Activated CD8-positive, alpha-beta memory T cell treated with anti-CD3 and anti-CD28 coated beads for 24 hours (primary cell): ENCODE measurements at regions not wholly inside any gene's neighbourhood (a gene's known extent, or its start where the extent isn't known, plus 50 kb on each side); places are given as distances from the start of the nearest gene placed in this dataset.
"Not testable (repeated sequence)": the region's sequence is repeated elsewhere in the genome, so short reads cannot be mapped to it uniquely, and the experiment has no call there.

Source experiments
- DNase-seq: peaks from one replicate; pipeline ENCODE4 v3.0.0-alpha.2; 2020

DNA sequence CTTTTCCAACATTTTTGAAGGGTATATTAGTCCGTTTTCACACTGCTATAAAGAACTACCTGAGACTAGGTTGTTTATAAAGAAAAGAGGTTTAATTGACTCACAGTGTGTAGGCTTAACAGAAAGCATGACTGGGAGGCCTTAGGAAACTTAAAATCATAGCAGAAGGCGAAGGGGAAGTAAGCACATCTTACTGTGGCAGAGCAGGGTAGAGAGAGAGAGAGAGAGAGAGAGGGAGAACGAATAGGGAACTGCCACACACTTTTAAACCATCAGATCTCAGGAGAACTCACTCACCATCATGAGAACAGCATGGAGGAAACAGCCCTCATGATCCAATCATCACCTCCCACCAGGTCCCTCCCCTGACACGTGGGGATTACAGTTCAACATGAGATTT, 420.3 kb downstream of the SOCS6 start:
- DNase-seq: no peak

DNA sequence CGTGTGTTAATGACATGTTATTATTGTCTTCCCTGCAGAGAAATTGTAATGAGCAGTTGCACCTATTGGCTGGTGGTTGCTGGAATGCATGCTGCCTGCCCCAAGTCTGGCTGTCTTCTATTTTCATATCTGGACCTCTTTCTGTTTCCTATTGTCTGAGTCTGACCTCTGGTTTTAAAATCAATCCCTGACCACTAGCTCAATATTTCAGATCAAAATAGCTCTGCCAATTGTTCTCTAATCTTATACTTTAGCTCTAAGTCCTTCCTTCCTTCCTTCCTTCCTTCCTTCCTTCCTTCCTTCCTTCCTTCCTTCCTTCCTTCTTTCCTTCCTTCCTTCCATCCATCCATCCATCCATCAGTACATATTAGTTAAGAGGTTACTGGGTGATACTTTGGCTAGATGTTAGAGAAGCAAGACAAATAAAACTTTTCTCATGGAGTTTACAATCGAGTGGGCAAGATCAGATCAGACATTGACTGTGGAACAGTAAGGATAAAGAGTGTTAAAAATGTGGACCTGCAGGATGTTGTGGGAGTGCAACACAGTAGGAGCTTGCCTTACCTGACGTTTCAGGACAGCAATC, 417.1 kb downstream of the SOCS6 start:
- DNase-seq: no peak

- no peak for DNase-seq
Observed at GRCh38 chr18:70700496-70700895, 411.7 kb downstream of the SOCS6 start.

DNA sequence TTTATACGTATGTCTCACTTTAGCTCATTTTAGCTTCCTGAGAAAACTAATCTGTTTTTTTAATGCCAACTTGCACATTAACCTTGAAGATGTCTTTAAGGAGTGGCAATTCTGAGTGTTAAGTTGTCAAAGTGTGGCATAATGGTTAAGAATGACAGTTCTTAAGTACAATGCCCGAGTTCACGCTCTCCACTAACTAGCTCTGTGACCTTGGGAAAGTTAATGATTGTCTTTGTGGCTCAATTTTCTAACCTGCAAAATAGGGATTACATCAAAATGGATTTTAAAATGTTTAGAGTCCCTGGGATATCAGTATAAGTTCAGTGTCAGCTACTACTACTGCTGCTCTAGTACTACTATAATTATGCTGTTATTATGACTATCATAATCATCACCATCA, 409.7 kb downstream of the SOCS6 start:
- DNase-seq: no peak

DNA sequence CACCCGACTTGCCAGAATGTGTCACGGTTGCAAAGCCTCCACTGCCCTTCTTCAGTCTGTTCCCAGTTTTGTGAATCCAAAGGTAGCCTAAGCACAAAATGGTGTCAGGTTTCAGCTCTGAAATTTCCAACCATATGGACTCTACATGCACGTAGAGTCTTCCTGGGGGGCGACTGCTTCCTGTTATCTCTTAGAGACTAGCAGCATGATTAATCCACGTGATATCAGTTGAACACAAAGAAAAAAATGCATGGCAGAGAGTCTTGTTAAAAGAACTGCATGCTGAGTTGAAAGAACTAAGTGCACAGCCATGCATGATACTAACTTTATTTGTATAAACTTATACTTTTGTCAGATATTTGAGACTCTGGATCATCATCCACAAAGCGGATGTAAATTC, 404.4 kb downstream of the SOCS6 start:
- no peak for DNase-seq

- DNase-seq: not testable (repeated sequence)
Observed at GRCh38 chr18:70689765-70690164, 400.9 kb downstream of the SOCS6 start.

DNA sequence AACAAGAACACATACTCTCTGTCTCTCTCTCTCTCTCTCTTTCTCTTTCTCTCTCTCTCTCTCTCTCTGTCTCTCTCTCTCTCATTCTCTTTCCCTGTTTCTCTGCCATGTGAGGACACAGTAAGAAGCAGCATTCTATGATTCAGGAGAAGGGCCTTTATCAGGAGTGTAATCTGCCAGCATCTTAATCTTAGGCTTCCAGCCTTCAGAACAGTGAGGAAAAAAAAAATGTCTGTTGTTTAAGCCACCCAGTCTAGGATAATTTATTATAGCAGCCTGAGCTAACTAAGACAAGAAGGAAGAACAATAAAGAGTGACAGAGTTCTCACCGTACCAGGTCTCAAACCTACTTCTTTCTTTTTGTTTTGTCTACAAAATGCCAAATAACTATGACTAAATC, 399.4 kb downstream of the SOCS6 start:
- no peak for DNase-seq

DNA sequence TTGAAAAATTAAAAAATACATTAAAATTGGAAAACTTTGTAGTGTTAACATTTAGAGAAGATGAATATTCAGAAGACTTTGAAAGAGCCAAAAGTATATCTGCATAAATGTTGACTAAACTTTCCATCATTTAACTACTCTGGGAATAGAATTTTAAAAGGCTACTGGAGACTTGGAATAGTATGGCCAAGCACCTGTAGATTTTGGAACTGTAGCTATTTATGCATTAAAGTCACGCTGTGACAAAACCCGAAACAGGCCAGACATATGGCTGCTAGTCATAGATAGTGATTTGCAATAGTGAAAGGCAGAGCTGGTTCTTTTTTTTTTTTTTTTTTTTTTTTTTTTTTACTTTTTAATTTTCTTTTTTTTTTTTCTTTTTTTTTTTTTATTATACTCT, 396.0 kb downstream of the SOCS6 start:
- DNase-seq: no peak

GRCh38 chr18:70683263-70683662, 394.4 kb downstream of the SOCS6 start:
- DNase-seq: no peak

GRCh38 chr18:70674896-70675295, 386.1 kb downstream of the SOCS6 start:
- DNase-seq: no peak

DNA sequence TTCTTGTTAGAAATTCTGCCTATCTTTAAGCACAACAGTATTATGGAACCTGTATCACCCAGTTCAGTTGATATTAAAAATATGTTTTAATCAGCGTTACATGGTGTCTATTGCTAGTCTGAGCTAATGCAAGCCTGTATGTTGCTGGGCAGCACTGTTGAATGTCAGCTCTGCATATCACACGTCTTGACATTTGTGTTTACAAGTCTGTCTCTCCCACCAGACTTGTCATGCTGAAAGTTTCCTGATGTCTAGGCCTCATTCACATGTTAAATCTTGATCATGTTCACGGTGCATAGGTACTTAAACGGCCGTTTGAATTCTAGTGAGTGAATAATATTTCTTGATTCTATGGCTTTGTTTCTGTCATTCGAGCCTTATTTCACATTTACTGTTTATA, 385.0 kb downstream of the SOCS6 start:
- DNase-seq: no peak

- DNase-seq: no peak
Observed at GRCh38 chr18:70672581-70672980, 383.7 kb downstream of the SOCS6 start.

DNA sequence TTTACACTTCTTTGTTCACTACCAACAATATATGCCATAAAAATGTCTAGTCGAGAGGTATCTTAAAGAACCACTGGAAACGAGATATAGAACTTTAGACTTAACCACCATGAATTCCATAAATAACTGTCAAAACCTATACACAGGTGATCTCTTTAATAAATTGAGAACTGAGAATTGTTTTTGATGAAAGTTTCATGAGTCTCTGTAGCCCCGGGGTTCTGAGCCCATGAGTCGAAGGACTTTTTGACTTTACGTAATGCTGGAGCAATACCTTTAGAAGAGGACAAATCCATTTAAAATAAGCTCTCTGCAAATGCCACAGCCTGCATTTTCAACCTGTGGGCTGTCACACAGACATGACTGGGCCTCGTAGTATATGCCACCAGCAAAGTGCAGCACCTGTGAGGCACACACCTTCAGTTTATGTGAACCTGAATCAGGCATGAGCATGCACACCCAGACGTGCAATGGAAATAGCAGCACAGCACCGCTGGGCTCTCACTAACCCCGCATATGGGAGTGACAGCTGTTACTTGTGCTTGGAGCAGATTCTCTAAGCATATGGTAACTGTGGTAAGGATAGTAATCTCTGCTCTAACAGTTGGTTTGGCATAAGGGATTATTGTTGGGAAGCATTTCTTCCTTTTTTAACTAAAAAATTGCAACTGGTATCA, 383.2 kb downstream of the SOCS6 start:
- DNase-seq: no peak

GRCh38 chr18:70666936-70667335, 378.1 kb downstream of the SOCS6 start:
- no peak for DNase-seq

DNA sequence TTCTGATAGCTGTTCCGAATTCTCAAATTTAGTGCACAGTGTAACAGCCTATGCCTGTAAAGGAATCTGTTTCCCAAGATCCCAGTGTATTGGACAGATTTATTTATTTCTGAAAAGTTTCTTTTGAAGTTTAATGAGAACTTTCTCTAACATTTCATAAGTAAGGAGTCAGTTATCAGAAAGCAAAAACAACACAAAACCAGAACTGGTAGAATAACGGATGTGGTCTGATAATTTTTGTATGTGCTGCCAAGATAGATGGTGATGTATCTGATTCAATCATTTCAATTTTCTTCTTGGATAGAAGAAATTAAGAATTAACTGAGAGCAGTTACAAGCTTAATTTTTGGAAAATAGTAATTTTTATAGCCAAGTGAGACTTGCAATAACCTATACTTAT, 374.3 kb downstream of the SOCS6 start:
- no peak for DNase-seq

- no peak for DNase-seq
Observed at GRCh38 chr18:70662588-70662987, 373.7 kb downstream of the SOCS6 start.

- DNase-seq: no peak
Observed at GRCh38 chr18:70659036-70659925, 370.4 kb downstream of the SOCS6 start.

DNA sequence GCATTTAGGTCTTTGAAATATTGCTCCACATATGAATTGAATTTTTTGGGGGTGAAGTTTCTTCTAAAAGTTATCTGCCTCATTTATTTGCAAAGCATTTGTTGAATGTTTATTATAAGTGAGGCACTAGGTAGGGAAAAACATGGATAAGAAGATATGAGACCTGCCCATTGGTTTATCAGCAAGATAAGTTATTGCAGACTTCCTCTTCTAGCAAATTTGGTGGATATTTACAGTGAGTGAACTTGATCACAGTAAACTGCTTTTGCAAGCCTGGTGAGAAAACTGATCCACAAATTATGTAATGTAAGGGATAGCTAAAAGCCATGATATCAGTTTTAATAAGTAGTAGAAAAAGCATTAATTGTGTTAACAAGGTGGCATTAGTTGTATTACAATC, 364.8 kb downstream of the SOCS6 start:
- no peak for DNase-seq

DNA sequence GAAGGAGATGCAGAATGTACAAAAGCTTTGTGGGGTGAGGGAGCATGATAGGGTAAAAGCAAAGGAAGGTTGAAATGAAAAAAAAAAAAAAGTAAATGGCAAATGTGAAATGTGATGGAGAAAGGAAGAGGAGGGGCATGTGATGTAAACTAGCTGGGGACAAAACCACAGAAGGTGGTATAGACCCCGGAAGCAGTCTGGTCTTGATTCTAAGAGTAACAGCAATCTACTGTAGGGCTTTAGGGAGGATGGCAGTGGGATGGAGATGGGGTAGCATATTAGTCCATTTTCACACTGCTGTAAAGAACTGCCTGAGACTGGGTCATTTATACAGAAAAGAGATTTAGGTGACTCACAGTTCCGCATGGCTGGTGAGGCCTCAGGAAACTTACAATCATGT, 362.0 kb downstream of the SOCS6 start:
- DNase-seq: no peak

DNA sequence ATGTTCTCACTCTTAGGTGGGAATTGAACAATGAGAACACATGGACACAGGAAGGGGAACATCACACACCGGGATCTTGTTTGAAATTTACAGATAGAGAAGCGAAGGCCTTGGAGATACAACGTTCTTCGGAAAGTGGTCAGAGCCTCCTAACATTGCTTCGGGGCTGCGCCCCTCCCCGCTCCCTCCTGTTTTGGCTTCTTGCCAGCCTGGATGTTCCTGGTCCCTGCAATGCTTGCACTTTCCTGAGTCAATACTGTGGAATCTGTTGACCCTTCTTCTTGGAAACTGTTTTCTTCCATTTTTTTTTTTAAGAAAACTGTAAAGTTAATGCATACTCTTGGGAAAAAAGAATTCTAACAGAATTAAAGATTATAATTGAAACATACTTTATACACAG, 360.8 kb downstream of the SOCS6 start:
- DNase-seq: no peak

GRCh38 chr18:70645971-70646370, 357.1 kb downstream of the SOCS6 start:
- no peak for DNase-seq

GRCh38 chr18:70643812-70644211, 355.0 kb downstream of the SOCS6 start:
- DNase-seq: no peak

- DNase-seq: no peak
Observed at GRCh38 chr18:70641156-70641775, 352.4 kb downstream of the SOCS6 start.
